ENCODE measurements at regions not wholly inside any gene's neighbourhood (a gene's known extent, or its start where the extent isn't known, plus 50 kb on each side); places are given as distances from the start of the nearest gene placed in this dataset.

DNA sequence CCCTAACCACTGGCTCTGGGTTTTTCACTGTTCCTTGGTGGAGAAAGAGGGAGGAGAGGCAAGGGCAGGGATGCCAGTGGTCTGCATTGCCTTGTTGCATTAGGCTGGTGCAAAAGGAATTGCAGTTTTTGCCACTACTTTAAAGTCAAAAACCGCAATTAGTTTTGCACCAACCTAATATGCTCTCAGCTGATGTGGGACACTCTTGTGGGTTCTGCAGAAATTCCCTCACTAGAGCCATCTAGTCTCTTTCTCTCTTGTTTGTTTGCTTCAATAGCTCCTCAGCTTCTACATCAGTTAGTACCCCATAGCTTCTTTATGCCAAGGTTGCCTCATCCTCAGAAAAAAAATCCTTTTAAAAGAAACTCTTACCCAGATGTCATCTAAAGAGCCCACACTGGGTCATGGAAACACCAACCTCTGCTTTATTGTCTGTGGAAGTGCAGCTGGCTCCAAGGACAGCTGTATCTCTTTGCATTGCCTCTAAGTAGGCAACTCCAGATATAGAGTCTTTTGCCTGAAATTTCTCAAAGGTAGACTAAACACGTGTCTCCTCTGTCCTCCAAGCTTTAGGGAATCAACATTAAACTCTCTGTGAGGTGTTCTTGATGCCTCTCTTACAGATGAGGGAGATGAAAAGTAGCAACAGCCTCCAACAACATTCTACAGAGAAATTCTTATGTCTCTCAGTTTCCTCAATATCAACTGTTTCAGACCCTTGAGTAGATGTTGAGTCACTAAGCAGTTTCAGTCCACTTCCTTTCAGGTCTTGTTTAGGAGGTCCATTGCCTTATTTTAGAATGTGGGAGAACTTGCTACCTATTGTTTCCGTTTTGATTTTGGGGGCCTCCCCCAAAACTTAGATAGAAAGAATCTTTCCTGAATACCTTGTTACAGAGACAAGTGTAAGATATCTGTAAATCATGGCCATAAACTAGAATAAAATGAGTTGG, 84.9 kb upstream of the MEF2C start:
- no peak for DNase-seq (ENCODE audit: low read depth in 2 of 2)

DNA sequence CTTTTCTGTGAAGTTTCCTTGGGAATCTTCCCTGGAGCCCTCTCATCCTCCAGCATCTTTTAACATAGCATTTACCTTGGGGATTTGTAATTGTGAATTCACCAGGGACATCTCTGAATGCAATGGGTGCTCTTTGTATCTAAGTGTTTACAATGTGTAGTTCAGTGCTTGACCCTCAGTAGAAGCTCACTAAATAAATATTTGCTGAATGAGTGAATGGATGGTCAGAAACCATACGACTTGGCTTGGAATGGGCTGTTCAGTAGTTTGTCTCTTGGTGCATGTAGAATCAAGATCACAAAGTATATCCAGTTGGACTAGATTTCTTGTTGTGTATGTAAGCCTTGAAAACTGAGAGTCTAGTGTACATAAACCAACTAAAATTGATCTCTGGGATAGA, 81.8 kb upstream of the MEF2C start:
- DNase-seq (ENCODE audit: low read depth in 2 of 2): no peak

DNA sequence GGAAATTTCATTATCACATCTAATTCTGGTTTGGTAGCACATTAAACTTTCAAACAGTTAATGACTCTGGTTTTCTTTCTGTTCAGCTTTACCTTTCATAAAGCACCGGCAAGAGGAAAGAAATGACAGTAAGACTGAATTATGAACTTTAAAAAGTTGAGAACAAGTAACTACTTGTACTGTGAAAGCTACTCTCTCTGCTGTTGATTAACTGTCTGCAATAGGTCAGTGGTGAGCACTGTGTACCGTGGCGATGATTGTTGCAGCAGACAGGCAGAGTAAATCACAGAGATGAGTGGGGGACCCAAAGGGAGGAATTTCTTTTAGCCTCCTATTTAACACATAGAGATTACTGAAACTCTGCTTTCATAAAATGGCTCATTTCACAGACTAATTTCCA, 74.0 kb upstream of the MEF2C start:
- DNase-seq (ENCODE audit: low read depth in 2 of 2): no peak

DNA sequence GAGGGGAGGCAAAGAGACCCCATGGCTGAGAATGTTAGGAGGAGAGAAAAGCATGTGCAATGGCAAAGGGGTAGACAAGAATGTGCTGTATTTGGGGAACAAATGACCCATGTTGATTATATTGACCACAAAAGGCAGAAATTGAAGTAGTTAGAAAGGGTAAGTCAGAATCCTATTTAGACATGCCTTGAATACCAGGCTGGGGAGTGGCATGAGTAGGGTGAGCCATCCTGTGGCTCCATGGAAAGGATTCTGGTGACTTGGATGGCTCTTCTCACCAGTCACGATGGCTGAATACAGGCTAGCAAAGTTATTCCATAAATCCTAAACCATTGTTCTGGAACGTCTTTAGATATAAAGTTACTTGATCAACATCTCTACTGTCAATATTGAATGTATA, 73.4 kb upstream of the MEF2C start:
- no peak for DNase-seq (ENCODE audit: low read depth in 2 of 2)

DNA sequence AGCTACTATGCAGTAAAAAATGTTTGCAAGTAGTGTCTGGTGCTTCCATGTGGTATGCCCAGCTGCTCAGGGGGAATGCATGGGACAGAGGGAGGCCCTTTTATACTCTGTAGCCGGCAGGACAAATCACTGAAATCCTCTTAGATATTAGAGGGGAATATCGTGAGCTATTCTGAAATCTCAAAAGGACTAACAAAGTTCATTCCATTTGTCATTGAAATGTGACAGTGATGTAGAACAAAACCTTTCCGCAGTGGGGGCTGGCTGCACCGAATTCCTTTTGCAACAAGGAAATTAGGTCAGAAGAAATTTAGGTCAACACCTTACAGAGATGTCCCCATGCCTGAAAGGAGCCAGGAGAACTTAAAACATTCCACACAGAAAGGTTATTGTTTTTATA, 72.4 kb upstream of the MEF2C start:
- no peak for DNase-seq (ENCODE audit: low read depth in 2 of 2)

DNA sequence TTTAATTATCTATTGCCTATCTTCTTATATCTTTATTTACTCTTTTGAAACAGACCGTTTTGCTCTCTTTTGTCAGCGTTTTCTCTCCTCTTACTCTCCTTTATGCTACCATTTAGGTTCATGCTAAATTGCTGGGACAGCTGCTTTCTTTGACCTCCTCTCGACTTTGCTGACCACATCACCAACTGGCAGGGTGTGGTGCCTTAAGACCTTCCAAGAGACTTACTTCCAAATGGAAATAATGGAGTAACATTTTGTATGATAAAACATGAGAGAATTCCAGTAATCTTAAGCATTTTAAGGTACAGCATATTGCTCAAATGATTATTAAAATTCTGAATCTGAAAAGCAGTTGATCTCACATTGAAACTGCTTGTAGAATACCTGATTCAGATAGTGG, 71.5 kb upstream of the MEF2C start:
- DNase-seq (ENCODE audit: low read depth in 2 of 2): no peak

DNA sequence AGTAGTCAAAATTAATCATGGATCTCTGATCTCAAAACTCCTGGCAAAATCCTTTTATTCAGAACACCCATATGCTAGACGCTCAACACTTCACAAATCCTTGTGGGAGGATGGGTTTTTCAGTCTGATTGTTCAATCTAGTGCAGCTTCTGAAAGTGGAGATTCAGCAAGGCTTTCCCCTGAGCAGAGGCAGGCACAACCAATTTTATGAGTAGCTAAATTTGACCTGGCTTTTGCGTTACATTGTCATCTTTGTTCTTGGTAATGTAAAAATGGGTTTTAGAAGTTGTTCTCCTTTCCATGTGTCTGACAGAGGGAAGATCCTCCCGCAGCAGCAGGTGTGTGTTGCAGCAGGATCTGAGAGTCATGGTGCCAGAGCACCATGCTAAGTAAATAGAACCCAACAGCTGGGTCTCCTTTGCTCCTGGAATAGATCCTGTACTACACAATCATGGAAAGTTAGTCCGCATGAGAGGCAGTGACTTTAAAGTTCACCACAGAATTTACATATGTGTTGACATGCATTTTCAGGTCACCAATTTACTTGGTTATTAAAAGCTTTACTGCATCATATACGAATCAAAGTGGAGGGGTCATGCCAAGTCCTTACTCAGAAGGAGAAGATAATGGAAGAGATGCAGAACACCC, 70.1 kb upstream of the MEF2C start:
- no peak for DNase-seq (ENCODE audit: low read depth in 2 of 2)

DNA sequence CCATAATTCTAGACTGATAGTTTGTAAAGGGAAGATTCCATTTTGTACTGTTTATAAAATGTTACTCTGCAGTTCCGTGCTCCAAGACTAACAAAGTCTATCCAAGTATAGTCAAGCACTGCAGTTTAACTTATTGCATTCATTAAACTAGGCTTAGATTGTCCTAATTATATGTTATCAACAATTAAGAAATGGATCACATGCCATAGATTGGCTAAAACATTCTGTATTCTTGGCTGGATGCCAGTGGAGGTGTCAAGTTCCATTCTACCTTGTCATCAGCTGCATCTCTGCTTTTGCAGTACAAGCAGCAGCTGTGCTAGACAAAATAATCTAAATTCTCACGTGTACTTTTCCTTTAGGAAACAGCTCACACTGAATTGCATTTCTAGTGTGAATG, 69.4 kb upstream of the MEF2C start:
- DNase-seq (ENCODE audit: low read depth in 2 of 2): no peak

DNA sequence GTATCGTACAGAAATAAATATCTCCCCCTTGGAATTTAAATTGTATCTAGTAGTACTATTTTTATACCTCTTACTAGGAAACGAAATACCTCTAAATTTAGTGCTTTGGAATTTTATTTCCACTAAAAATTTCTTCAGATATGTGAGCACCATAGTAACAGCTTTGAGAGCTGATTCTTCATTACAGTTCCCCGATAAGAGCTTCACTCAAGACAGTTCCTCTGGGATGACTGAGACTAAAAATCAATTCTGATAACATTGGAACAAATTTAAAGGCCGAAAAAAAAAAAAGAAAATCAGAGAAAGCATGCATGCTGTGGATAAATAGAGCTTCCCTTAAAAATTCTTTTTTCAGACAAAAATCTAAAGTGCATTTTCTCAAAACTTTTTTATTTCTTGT, 68.5 kb upstream of the MEF2C start:
- DNase-seq (ENCODE audit: low read depth in 2 of 2): no peak

DNA sequence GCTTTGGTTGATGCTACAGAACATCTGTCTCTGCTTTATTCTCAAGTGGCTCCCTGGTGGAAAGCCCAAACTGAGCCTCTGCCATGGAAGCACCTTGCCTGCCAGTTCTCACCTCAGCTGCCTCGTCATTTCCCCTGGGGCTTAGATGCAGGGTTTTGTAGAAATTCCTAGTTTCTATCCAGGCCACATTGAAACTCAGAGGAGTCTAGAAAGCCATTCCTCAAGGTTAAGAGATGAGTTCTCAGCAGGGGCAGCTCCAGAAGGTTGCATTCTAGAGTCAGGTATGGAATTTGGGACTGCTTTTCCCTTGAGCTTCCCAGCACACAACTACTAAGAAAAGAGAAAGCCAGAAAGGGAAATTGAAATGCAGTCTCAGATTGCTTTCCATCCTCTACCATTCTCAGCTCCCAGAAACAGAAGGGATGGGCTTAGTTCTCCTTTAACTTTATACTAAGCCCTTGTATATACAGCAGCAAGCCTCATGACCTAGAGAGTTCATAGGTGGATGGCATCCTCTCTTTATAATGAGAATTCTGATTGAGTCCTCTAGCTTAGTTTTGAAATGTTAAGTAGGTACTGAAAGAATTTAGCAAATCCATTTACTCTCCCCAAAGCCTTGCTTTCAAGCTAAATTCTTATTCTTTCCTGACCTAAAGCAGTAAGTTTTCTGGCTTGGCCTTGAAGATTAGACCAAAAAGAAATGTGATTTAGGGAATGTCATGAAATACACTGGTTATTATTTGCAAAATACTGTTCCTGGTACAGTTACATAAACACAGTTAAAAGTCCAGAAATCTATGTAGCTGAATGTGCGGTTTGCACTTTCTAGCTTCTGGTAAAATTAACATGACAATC, 66.0 kb upstream of the MEF2C start:
- no peak for DNase-seq (ENCODE audit: low read depth in 2 of 2)

DNA sequence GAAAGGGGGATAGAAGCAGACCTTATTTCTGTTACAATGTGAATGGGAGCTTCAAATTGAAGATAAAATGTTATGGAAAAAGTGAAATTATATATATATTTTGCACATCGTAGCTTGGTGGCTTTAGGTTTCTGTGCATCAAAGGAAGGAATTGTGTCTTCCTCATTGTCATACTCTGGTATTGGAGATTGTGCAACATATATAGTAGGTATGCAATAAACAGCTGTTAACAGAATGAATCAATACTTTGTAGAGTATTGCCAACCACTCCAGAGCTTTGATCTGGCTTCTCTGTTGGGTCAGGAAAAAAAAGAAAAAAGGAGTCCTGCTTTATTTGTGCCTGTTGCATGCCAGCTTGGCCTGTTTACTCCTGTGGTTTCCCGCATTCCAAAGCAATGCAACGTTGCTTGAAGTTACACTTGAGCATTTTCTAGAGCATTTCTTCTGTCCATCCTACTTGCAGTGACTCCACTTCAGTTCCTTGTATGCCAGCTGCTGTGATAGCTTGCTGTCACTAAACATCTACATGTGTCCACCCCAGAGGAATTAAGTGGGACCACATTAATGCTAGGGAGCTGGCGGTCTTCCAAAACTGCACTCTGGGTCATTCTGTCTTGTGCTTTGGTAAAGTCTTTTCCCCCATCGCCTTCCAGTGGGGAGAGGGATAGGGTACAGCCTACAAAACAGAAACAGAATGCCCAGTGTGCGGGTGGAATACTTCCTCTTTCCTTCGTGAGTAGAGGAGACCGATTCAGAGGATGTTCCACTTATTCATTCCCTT, 62.0 kb upstream of the MEF2C start:
- DNase-seq (ENCODE audit: low read depth in 2 of 2): no peak

DNA sequence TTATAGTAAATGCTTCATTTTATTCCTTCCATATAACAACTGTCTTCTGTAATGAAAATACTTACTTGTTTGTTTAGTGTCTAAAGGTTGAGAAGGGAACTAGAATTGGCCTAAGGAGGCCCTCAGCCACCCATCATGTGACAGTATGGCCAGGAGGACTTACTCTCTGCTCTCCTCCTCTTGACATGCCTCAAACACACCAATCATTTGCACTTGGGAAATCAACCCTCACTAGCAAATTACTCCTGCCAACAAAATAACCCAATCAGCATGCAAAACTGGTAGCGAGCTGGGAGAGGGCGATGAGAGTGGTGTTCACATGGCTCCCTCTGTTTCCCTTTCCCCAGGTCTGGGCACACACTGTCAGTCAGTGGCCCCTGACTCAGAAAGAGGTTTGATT, 58.6 kb upstream of the MEF2C start:
- DNase-seq (ENCODE audit: low read depth in 2 of 2): no peak

DNA sequence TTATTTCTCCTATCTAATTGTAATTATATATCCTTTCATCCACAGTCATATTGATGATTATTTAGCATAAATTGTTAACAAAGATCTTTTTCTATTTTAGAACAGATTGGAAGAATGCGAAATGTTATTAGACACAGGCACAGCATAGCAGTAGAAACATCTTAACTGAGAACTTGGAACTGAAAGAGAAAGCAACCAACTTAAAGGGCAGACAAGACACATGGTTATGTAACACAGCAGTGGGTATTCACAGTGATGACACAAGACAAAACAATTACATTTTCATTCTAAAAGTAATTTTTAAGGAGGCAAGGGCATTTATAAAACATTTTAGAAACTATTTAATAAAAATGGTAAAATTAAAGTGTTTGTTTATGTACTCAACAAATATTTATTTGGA, 57.7 kb upstream of the MEF2C start:
- DNase-seq (ENCODE audit: low read depth in 2 of 2): no peak

DNA sequence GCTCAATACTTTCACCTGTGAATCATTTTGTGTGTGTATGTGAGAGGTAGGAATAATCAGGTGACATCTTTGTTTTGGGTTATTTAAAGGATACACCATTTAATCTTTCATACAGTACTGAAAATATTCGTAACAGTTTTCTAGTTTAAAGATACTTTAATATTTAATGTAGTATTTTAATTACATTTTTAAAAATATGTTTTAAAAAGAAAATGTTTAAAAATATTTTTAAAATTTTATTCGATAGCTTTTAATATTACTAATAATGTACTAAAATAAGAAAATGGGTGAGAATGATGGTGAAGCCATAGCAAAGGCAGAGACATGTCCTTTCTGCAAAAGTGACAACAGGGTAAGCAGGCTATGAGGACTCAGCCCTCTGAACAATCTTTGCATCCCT, 56.3 kb upstream of the MEF2C start:
- no peak for DNase-seq (ENCODE audit: low read depth in 2 of 2)

DNA sequence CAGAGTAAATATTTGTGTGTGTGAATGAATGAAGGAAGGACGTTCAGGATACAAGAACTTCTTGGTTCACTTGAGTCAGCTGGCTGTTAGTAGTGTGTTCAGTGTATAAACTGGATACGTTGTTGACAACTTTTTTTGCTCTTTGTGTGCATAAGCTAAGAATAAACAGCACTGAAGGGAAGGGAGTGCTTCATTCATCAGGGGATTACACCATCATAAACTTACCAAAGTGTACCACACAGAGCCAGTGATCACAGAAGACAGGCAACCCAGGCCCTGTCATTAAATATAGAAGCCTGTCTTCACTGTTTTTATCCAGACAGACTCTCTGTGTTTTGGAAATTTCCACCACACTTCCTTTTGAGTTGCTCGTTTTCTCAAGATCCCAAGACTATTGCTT, 55.5 kb upstream of the MEF2C start:
- no peak for DNase-seq (ENCODE audit: low read depth in 2 of 2)

DNA sequence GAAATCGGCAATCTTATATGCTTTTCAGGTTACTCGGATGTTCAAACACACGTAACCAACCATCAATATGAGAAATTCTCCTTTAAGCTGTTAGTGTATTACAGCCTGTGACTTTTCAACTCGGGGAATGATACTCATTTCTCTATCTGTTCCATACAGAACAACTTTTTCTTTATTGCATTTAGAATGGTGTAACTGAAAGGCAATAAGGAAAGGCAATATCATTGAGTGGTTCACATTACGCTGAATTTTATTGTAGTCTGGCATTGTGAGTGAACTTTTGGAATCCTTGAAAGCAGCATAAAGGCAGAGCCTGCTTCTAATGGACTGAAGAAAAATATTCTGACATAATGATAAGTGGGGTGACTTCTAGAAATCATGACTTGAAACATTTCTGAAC, 54.4 kb upstream of the MEF2C start:
- no peak for DNase-seq (ENCODE audit: low read depth in 2 of 2)

DNA sequence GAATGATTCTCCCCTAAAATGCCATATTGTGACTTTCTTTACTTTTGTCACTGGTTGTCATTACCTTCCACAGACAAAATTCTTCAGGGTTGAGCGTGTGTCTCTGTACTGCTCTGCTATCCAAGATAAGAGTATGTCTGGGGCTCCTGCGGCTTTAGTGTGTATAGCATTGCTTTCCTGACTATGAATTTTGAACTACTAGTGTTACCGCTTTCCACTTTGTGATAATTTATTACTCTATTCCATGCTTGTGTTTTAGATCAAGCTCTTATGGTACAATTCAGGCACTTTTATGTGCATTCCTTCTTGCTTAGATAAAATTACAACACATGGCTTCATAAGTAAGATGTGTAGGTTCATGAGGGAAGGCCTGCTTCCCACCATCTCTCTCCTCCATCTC, 51.5 kb upstream of the MEF2C start:
- no peak for DNase-seq (ENCODE audit: low read depth in 2 of 2)

Measured in activated CD8-positive, alpha-beta memory T cell treated with anti-CD3 and anti-CD28 coated beads for 4 hours (primary cell).